Esophagus muscularis mucosa (tissue), 3 donors: ENCODE measurements at regions not wholly inside any gene's neighbourhood (a gene's known extent, or its start where the extent isn't known, plus 50 kb on each side); places are given as distances from the start of the nearest gene placed in this dataset.

Experiments used
- POLR2AphosphoS5 ChIP-seq, 2 donors: sonication (generic); formaldehyde crosslinking; IDR thresholded peaks; one replicate each; pipeline ENCODE4 v1.6.1; 2017; ENCODE audit warnings: antibody characterized with exemption in 2 of 2
- TF ChIP-seq, protein P1 (sequence below), 3 experiments: fragments of 200-600 bp in 2 of 3; fragments of 450-650 bp in 1 of 3; sonication (generic) in 2 of 3; IDR thresholded peaks; one replicate each; pipeline ENCODE4 v1.5.1; 2017 to 2019; ENCODE audit warnings: antibody characterized with exemption in 3 of 3, mild to moderate bottlenecking in 2 of 3, moderate library complexity in 1 of 3

DNA sequence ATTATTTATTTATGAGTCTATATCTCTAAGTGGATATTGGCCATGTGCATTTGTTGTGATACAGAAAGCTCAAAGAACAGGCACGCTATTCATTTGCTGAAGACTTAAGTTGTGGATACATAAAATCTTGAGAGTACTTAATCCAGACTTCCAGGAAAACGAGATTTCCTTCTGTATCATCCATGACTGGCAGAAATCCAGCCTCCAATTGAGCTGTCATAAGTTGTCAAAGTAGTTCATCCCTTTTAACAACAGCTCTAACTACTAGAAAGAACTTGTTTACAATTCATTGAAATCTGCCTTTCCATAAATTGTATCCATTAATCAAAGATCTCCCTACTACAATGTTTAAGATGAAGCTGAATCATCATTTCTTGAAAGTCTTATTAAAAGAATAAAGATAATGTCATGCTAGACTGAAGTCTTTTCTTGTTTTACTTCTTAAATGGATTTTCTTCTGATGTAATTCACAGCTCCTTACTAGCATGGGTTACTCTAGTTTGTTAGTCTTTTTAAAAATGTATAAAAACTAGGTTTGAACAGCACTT, 447.3 kb upstream of the CITED2 start:
- TF ChIP-seq, protein P1, sequence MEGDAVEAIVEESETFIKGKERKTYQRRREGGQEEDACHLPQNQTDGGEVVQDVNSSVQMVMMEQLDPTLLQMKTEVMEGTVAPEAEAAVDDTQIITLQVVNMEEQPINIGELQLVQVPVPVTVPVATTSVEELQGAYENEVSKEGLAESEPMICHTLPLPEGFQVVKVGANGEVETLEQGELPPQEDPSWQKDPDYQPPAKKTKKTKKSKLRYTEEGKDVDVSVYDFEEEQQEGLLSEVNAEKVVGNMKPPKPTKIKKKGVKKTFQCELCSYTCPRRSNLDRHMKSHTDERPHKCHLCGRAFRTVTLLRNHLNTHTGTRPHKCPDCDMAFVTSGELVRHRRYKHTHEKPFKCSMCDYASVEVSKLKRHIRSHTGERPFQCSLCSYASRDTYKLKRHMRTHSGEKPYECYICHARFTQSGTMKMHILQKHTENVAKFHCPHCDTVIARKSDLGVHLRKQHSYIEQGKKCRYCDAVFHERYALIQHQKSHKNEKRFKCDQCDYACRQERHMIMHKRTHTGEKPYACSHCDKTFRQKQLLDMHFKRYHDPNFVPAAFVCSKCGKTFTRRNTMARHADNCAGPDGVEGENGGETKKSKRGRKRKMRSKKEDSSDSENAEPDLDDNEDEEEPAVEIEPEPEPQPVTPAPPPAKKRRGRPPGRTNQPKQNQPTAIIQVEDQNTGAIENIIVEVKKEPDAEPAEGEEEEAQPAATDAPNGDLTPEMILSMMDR (IDR thresholded peaks at IDR 0.05): no peak
- TF ChIP-seq POLR2AphosphoS5 (IDR thresholded peaks at IDR 0.05): no peak
